OCI-LY1 (cell line): ENCODE measurements at regions not wholly inside any gene's neighbourhood (a gene's known extent, or its start where the extent isn't known, plus 50 kb on each side); places are given as distances from the start of the nearest gene placed in this dataset.

ENCODE experiments used
- CTCF ChIP-seq: fragments of 200-600 bp; sonication (generic), shearing (Covaris generic); IDR thresholded peaks from 2 replicates; pipeline ENCODE4 v1.5.1; 2017; ENCODE audit warnings: mild to moderate bottlenecking, antibody characterized with exemption, low read length, moderate library complexity, mixed read lengths
- EZH2 ChIP-seq: fragments of 200-600 bp; sonication (generic), shearing (Covaris generic); IDR thresholded peaks from 2 replicates; pipeline ENCODE4 v1.8.0; 2017; ENCODE audit warnings: borderline replicate concordance, mixed run types, mild to moderate bottlenecking, antibody characterized with exemption, low read length, moderate library complexity, mixed read lengths

- TF ChIP-seq CTCF (no peak), EZH2 (no peak)
These were observed 228.1 kb upstream of the STEAP1 start for GRCh38 chr7:89926194-89926593.
